ENCODE measurements at regions not wholly inside any gene's neighbourhood (a gene's known extent, or its start where the extent isn't known, plus 50 kb on each side); places are given as distances from the start of the nearest gene placed in this dataset.

DNA sequence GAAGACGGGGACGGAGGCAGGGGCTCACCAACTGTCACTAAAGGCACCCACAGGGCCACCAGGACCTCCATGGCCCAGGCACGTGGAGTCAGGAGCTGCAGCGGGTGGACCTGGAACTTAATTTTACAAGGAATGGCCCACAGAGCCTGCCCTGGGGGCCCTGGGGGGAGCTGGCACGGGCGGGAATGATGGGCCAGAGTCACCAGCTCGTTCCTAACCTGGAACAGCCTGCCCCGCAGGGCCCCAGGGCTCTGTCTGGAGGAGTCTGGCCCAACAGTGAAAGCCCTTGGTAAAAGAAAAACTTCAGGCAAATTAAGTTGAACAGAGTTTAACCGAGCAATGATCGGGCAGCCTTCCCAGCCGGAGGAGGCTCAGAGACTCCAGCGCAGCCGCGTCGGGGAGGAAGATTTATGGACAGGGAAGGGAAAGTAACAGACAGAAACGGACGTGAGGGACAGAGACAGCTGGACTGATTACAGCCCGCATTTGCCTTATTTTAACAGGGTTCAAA lies 118.4 kb upstream of the TMEM18 start:
- Histone ChIP-seq H3K27me3 (ENCODE audit: control insufficient read depth in 1 of 2, insufficient read depth in 2 of 2, low read length in 2 of 2) (no peaks in the 10 kb centered on the region), H3K4me1 (ENCODE audit: control insufficient read depth in 2 of 2, insufficient read depth in 2 of 2, low read length in 1 of 2) (no peaks in the 10 kb centered on the region), H3K27ac (ENCODE audit: low read depth in 2 of 2, low read length in 1 of 2) (no peak overlapping the region), H3K9me3 (ENCODE audit: control insufficient read depth in 2 of 2, insufficient read depth in 1 of 2, low read depth in 1 of 2, low read length in 1 of 2) (no peaks in the 10 kb centered on the region), H3K36me3 (ENCODE audit: control insufficient read depth in 2 of 2, insufficient read depth in 2 of 2, low read length in 1 of 2) (no peaks in the 10 kb centered on the region), H3K4me3 (ENCODE audit: low read depth in 1 of 2, low read length in 2 of 2) (no peak overlapping the region)
- WGBS, 2 donors: 80 to 82% methylated on average over 18 of the region's 18 CpGs

DNA sequence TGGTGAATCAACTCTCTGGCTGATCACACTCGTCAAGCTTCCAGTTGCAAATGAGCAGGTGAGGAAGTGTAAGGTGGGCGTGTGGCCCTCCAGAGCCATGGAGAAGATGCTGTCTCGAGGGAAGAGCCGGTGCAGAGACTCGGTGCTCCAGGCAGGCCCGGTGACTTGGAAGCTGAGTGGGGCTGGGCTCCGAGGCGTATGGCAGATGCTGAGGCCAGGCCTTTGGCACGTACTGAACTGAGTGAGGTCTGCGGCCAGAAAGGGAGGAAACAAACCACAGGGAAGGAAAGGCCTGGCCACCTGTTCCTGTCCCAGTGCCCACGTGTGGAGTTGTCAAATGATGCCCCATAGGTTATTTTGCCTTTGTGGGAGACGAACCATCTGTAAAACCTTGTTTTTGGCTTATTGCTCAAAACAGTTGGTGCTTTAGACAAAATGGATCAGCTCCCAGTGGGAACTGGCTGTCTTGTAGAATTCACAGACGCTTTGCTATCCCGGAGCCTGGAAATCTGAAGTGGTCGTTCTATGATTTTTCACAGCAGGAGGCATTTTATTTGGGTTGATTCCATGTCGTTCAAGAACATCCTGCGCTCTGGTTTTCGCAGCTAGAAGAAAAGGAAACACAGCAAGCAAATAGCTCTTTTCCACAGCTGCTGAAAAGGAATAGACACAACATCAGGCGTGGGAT lies 117.5 kb upstream of the TMEM18 start:
- Histone ChIP-seq H3K4me1 (ENCODE audit: control insufficient read depth in 2 of 2, insufficient read depth in 2 of 2, low read length in 1 of 2) (no peaks in the 10 kb centered on the region), H3K9me3 (ENCODE audit: control insufficient read depth in 2 of 2, insufficient read depth in 1 of 2, low read depth in 1 of 2, low read length in 1 of 2) (no peaks in the 10 kb centered on the region), H3K27ac (ENCODE audit: low read depth in 2 of 2, low read length in 1 of 2) (no peak overlapping the region), H3K4me3 (ENCODE audit: low read depth in 1 of 2, low read length in 2 of 2) (no peak overlapping the region), H3K36me3 (ENCODE audit: control insufficient read depth in 2 of 2, insufficient read depth in 2 of 2, low read length in 1 of 2) (no peaks in the 10 kb centered on the region), H3K27me3 (ENCODE audit: control insufficient read depth in 1 of 2, insufficient read depth in 2 of 2, low read length in 2 of 2) (no peaks in the 10 kb centered on the region)
- WGBS, 2 donors: 68 to 76% methylated on average over 19 of the region's 19 CpGs

DNA sequence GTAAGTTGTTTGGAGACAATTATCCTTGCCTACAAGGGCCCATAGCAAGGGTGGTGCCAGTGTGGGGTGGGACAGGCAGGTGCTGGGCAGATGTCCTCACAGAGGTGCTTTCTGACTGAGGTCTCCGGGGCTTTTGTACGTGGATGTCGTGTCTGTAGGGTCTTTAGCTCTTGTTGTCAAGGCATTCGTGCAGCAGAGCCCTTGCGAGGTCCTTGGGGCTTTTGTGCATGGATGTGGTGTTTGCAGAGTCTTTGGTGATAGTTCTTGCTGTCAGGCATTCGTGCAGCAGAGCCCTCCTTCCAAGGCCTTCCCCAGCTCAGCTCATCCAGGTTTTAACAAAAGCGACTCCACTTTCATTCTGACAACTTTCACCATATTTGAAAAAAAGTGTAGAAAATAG lies 116.0 kb upstream of the TMEM18 start:
- H3K4me3 ChIP-seq (ENCODE audit: low read depth in 1 of 2, low read length in 2 of 2): no peak overlapping the region
- no peaks in the 10 kb centered on the region for H3K27me3 ChIP-seq (ENCODE audit: control insufficient read depth in 1 of 2, insufficient read depth in 2 of 2, low read length in 2 of 2)
- no peaks in the 10 kb centered on the region for H3K36me3 ChIP-seq (ENCODE audit: control insufficient read depth in 2 of 2, insufficient read depth in 2 of 2, low read length in 1 of 2)
- H3K4me1 ChIP-seq (ENCODE audit: control insufficient read depth in 2 of 2, insufficient read depth in 2 of 2, low read length in 1 of 2): no peaks in the 10 kb centered on the region
- H3K27ac ChIP-seq (ENCODE audit: low read depth in 2 of 2, low read length in 1 of 2): no peak overlapping the region
- no peaks in the 10 kb centered on the region for H3K9me3 ChIP-seq (ENCODE audit: control insufficient read depth in 2 of 2, insufficient read depth in 1 of 2, low read depth in 1 of 2, low read length in 1 of 2)
- WGBS, 2 donors: 80 to 82% methylated on average over 7 of the region's 7 CpGs

GRCh38 chr2:792687-793086 lies 115.5 kb upstream of the TMEM18 start:
- no peaks in the 10 kb centered on the region for H3K27me3 ChIP-seq (ENCODE audit: control insufficient read depth in 1 of 2, insufficient read depth in 2 of 2, low read length in 2 of 2)
- no peaks in the 10 kb centered on the region for H3K36me3 ChIP-seq (ENCODE audit: control insufficient read depth in 2 of 2, insufficient read depth in 2 of 2, low read length in 1 of 2)
- no peak overlapping the region for H3K4me3 ChIP-seq (ENCODE audit: low read depth in 1 of 2, low read length in 2 of 2)
- no peaks in the 10 kb centered on the region for H3K9me3 ChIP-seq (ENCODE audit: control insufficient read depth in 2 of 2, insufficient read depth in 1 of 2, low read depth in 1 of 2, low read length in 1 of 2)
- H3K4me1 ChIP-seq (ENCODE audit: control insufficient read depth in 2 of 2, insufficient read depth in 2 of 2, low read length in 1 of 2): no peaks in the 10 kb centered on the region
- H3K27ac ChIP-seq (ENCODE audit: low read depth in 2 of 2, low read length in 1 of 2): no peak overlapping the region
- WGBS, 2 donors: 93% methylated on average over 13 of the region's 13 CpGs

DNA sequence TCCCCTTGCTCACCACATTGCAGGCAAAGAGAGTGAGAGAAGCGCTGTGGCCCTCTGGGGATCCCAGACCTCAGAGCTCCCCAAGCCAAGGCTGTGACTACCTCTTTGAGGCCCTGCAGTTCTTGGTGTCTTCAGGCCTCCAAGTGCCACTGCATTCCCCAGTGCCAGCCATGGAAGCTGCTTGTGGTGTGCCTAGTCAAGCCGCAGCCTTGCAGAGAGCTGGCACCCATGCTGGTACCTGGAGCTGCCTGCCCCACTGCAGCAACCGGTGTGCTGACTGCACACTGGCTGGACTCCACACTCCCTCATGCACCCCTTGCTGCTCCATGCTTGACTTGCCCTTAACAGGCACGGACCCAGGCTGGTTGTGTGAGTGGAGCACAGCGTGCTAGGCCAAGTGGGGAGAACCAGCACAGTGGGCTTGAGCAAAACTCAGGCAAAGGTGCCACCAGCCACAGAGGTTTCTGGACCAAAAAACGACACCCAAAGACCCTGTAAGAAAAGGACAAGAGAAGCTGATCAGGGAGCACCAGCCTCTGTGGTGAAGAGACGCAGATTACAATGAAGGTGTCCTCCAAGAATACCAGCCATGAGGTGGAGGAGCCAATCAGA lies 113.5 kb upstream of the TMEM18 start:
- Histone ChIP-seq H3K36me3 (ENCODE audit: control insufficient read depth in 2 of 2, insufficient read depth in 2 of 2, low read length in 1 of 2) (no peaks in the 10 kb centered on the region), H3K9me3 (ENCODE audit: control insufficient read depth in 2 of 2, insufficient read depth in 1 of 2, low read depth in 1 of 2, low read length in 1 of 2) (no peaks in the 10 kb centered on the region), H3K27me3 (ENCODE audit: control insufficient read depth in 1 of 2, insufficient read depth in 2 of 2, low read length in 2 of 2) (no peaks in the 10 kb centered on the region), H3K27ac (ENCODE audit: low read depth in 2 of 2, low read length in 1 of 2) (no peak overlapping the region), H3K4me1 (ENCODE audit: control insufficient read depth in 2 of 2, insufficient read depth in 2 of 2, low read length in 1 of 2) (no peaks in the 10 kb centered on the region), H3K4me3 (ENCODE audit: low read depth in 1 of 2, low read length in 2 of 2) (no peak overlapping the region)
- 88 to 89% methylated on average over 7 of the region's 7 CpGs for WGBS, 2 donors

DNA sequence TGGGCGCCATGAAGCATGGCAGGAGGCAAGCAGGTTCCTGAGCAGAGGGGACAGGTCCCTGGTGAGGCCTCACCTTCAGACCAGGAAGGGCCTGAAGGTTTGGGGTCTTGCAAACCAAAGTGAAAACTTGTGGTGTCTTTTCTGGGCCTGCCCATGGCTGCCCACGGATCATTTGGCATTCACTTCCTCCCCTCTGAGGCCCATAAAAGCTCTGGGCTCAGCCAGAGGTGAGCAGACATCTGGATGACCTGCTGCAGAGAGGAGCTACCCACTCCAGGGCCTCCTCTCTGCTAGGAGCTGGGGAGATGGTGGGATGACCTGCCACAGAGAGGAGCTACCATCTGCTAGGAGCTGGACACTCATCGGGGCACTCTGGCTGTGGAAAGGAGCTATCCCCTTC lies 112.9 kb upstream of the TMEM18 start:
- Histone ChIP-seq H3K4me3 (ENCODE audit: low read depth in 1 of 2, low read length in 2 of 2) (no peak overlapping the region), H3K9me3 (ENCODE audit: control insufficient read depth in 2 of 2, insufficient read depth in 1 of 2, low read depth in 1 of 2, low read length in 1 of 2) (no peaks in the 10 kb centered on the region), H3K36me3 (ENCODE audit: control insufficient read depth in 2 of 2, insufficient read depth in 2 of 2, low read length in 1 of 2) (no peaks in the 10 kb centered on the region), H3K27me3 (ENCODE audit: control insufficient read depth in 1 of 2, insufficient read depth in 2 of 2, low read length in 2 of 2) (no peaks in the 10 kb centered on the region), H3K4me1 (ENCODE audit: control insufficient read depth in 2 of 2, insufficient read depth in 2 of 2, low read length in 1 of 2) (no peaks in the 10 kb centered on the region), H3K27ac (ENCODE audit: low read depth in 2 of 2, low read length in 1 of 2) (no peak overlapping the region)
- WGBS, 2 donors: 84 to 88% methylated on average over 3 of the region's 3 CpGs

- 79 to 84% methylated on average over 3 of the region's 3 CpGs for WGBS, 2 donors
- H3K27ac ChIP-seq (ENCODE audit: low read depth in 2 of 2, low read length in 1 of 2): no peak overlapping the region
- H3K9me3 ChIP-seq (ENCODE audit: control insufficient read depth in 2 of 2, insufficient read depth in 1 of 2, low read depth in 1 of 2, low read length in 1 of 2): no peaks in the 10 kb centered on the region
- no peaks in the 10 kb centered on the region for H3K36me3 ChIP-seq (ENCODE audit: control insufficient read depth in 2 of 2, insufficient read depth in 2 of 2, low read length in 1 of 2)
- H3K4me1 ChIP-seq (ENCODE audit: control insufficient read depth in 2 of 2, insufficient read depth in 2 of 2, low read length in 1 of 2): no peaks in the 10 kb centered on the region
- H3K4me3 ChIP-seq (ENCODE audit: low read depth in 1 of 2, low read length in 2 of 2): no peak overlapping the region
- H3K27me3 ChIP-seq (ENCODE audit: control insufficient read depth in 1 of 2, insufficient read depth in 2 of 2, low read length in 2 of 2): no peaks in the 10 kb centered on the region
These were observed 112.3 kb upstream of the TMEM18 start for GRCh38 chr2:789529-789928.

DNA sequence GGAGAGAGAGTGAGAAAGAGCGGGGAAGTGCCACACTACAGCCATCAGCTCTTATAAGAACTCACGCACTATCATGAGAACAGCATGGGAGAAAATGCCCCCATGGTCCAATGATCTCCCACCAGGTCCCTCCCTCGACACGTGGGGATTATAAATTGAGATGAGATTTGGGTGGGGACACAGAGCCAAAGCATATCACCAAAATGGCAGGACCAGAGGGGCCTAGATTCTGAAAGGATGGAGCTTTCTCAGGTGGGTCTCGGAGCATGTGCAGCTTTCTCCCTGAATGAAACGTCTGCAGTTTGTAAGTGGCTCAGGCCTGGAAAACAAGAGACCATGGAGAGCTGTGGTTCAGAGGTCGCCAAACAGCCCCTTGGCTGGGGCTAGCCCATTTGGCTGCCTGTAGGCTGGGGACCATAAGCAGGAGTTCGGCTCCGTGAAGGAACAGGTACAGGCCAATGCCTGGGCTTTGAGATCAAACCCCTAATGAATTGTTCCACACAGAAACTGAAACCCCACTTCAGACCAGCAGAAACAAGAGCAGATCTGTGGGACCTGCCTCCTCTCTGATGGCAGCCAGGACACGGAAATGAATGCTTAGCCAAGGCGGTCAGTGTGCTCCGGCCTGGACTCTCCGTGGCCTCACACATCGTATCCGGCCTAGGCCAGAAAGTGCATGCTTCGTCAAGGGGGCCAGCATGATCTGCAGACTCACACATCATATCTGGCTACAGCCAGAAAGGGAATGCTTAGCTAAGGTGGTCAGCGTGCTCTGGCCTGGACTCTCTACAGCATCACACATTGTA lies 111.2 kb upstream of the TMEM18 start:
- H3K4me3 ChIP-seq (ENCODE audit: low read depth in 1 of 2, low read length in 2 of 2): no peak overlapping the region
- H3K4me1 ChIP-seq (ENCODE audit: control insufficient read depth in 2 of 2, insufficient read depth in 2 of 2, low read length in 1 of 2): no peaks in the 10 kb centered on the region
- H3K9me3 ChIP-seq (ENCODE audit: control insufficient read depth in 2 of 2, insufficient read depth in 1 of 2, low read depth in 1 of 2, low read length in 1 of 2): no peaks in the 10 kb centered on the region
- WGBS, 2 donors: 89 to 90% methylated on average over 17 of the region's 17 CpGs
- H3K27me3 ChIP-seq (ENCODE audit: control insufficient read depth in 1 of 2, insufficient read depth in 2 of 2, low read length in 2 of 2): no peaks in the 10 kb centered on the region
- no peaks in the 10 kb centered on the region for H3K36me3 ChIP-seq (ENCODE audit: control insufficient read depth in 2 of 2, insufficient read depth in 2 of 2, low read length in 1 of 2)
- no peak overlapping the region for H3K27ac ChIP-seq (ENCODE audit: low read depth in 2 of 2, low read length in 1 of 2)

GRCh38 chr2:784753-785152 lies 107.5 kb upstream of the TMEM18 start:
- Histone ChIP-seq H3K27me3 (ENCODE audit: control insufficient read depth in 1 of 2, insufficient read depth in 2 of 2, low read length in 2 of 2) (peaks cover 0 to 2% of the 10 kb centered on the region in 2 donors), H3K27ac (ENCODE audit: low read depth in 2 of 2, low read length in 1 of 2) (no peak overlapping the region), H3K4me1 (ENCODE audit: control insufficient read depth in 2 of 2, insufficient read depth in 2 of 2, low read length in 1 of 2) (no peaks in the 10 kb centered on the region), H3K36me3 (ENCODE audit: control insufficient read depth in 2 of 2, insufficient read depth in 2 of 2, low read length in 1 of 2) (no peaks in the 10 kb centered on the region), H3K4me3 (ENCODE audit: low read depth in 1 of 2, low read length in 2 of 2) (no peak overlapping the region), H3K9me3 (ENCODE audit: control insufficient read depth in 2 of 2, insufficient read depth in 1 of 2, low read depth in 1 of 2, low read length in 1 of 2) (peaks cover 2 to 4% of the 10 kb centered on the region in 2 donors)

All from esophagus (tissue), 2 donors.